ENCODE measurements at regions not wholly inside any gene's neighbourhood (a gene's known extent, or its start where the extent isn't known, plus 50 kb on each side); places are given as distances from the start of the nearest gene placed in this dataset.

DNA sequence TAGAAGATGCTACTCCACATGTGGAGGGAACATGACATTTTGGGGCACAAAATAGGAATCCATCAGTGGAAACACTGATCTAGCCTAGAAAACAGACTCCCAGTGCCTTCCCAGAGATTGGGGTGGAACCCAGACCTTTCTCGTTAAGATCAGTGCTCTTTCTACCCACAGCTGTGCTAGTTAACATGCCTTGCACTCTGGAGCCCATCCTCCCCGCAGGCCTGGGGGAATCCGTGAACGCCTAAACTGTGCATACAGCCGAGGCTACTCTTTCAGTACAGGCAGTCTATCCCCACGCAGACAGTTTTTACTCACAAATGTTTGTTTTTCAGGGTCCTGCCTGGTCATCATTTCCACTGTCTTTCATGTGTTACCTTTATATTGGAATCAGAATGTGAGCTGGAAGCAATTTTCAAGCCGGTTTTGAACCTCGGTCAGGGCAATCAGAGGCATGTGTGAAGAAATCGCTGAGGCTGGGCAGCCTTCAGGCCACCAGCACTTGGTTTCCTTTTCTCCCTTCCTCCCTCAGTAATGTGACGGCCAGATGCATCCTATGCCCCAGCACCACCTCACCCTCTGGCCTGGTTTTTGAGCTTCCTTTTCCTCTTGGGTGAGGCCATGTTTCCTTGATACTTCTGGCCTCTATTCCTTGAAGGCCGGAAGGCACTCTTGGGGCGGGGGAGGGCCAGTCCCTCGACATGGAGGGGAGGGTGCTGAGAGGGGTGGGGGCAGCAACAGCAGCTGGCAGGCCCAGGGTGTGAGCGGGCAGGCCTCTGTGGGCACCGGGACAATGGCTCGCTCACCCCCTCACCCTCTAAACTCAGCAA, 123.6 kb upstream of the GALNT15 start:
- no peak for DNase-seq

DNA sequence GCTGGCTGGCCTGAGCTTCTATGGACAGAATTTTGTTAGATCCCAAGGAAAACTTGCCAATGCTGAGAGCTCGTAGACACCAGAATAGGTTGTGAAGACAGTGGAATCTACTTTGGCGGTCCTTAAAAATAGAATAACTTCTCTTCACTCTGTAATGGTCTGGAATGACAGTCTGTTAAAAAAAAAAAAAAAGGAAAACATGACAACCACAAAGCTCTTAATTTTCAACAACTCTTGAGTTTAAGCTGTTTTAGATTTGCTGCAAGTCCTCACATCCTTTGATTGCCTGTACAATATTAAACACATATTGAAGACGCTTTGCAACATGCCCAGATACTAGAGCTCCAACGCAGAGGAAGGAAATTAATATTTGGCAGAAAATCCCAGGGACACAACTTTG, 122.8 kb upstream of the GALNT15 start:
- no peak for DNase-seq

DNA sequence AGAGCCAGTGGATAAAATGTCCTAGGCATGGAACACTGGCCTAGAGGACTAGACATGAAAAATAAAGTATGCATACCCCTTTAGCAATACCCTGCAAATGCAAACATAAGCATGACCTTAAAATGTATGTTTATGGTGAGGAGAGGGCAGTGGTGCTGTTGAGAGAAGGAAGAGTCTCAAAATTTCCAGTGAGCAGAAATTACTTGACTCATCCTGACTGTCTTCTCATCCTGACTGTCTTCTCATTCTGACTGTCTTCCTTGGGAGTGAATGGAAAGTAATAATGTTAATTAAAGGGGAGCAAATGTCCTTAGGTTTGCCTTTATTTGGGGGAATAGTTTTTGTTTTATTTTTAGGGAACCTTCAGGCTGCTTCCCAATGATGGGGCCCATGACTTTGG, 121.5 kb upstream of the GALNT15 start:
- no peak for DNase-seq

DNA sequence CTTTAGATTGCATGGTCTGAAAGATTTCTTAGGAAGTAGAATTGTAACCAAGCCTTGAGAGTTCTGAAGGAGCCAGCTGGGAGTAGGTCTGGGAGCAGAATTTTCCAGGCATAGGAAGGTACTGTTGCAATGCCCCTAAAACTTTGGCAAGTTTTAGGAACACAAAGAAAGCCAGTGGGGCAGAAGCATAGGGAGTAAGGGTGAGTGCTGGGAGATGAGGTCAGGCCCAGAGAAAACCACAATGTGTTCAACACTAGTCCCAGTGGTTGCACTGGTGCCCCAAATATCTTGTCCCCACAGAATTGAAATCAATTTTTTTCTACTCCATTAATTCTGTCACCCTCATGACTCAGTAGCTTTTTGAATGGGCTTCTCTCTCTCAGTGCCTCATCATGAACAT, 120.7 kb upstream of the GALNT15 start:
- no peak for DNase-seq

DNA sequence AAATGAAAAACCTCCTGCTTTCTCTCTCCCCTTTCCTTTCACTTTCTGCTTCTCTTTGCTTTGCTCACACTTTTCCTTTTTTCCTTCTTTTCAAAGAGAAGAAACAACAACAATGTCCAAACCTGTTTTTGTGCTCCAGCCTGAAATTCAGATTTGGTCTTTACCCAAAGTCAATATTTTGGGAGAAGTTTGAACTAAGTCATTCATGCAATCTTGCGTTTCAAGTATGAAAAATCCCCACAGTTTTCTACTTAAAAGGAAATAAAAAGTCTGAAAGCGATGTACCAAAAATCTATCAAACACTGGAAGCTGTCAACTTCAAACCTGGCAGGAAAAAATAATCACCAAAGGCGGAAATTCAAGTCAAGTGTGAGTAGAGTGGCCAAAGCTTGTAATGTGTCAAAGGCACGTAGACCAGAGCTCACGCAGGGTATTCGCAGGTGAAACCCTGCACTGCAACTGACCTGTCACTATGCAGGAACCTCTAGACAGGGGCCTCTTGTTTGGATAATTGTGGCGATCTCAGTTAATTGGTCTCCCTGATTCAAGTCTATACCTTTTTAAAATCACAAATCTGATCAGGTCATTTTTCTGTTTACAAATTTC, 118.8 kb upstream of the GALNT15 start:
- no peak for DNase-seq

DNA sequence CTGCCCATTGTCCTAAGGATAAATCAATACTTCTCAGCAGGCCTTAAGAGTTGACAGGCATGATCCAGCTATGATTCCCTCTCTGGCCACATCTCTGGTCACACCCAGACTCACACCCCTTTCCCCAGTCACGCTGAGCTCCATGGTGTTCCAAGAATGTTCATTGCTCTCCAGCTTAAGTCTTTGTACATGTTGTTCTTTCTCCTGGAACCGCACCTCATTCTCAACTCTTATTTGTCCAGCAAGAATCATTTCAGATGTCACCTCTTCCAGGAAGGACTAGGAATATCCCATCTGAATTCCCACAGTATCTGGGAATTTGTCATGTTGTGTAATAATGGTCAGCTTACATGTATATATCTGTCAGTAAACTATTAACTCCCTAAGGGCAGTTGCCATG, 118.3 kb upstream of the GALNT15 start:
- DNase-seq = no peak

DNA sequence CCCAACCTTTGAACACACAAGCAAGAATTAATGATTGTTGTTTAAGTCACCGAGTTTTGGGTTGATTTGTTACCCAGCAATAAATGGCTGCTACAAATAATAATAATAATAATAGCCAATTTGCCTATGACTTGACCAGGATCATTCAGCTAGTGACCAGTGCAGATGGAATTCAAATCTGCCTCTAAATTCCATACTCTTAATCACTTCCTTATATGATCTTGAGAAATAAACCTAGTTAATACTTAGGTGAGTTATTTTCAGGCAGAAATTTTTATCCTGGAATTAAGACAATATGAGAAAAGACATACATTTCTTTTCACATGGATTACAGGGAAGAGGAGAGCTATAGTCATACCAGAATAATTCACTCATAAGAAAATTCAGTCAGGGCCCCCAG, 116.0 kb upstream of the GALNT15 start:
- no peak for DNase-seq

DNA sequence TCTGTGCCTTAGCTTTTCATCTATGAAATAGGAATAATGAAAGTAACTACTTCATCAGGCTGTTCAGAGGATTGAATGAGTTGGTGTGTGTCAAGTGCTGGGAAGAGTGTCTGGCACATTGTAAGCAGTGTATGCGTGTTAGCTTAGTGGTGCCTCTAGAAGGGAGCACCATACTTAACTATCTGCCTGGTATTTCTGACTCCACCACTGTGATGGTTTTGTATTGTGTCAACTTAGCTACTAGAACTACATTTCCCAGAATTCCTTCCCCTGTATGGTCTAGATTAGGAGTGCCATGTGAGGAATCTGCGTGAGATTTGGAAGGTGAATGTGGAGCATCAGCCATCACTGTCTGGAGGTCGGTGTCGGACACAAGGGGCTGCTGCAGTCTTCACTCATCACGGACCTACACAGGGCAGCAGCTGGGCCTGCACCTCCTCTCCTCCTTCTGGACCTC, 115.4 kb upstream of the GALNT15 start:
- no peak for DNase-seq

DNA sequence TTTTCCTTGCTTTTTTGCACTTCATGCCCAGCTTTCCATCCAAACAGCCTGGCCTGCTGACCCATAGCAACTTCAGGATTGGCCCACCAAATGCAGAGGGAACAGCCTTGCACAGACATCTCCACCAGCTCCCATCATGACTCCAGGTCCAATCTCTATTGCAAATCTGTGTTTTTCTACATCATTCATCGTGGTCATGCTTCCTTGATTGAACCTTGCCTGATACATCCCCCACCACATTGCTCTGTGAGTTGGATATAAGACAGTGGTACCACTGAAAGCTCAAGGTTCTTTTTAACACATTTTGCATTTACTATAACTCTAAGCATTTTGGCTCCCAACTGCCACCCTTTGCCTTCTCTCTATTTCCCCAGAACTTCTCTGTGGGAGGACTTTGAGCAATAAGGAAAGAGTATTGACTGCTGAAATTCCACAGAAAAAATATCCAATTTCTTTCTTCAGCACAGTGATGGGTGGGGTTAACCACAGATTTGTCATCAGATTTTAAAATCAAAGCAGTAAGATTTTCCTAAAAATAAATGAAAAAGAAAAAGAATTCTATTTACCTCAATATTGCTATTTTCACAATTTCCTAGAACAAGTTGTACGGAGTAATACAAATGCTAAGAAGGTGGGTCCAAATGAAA, 114.6 kb upstream of the GALNT15 start:
- DNase-seq = no peak

DNA sequence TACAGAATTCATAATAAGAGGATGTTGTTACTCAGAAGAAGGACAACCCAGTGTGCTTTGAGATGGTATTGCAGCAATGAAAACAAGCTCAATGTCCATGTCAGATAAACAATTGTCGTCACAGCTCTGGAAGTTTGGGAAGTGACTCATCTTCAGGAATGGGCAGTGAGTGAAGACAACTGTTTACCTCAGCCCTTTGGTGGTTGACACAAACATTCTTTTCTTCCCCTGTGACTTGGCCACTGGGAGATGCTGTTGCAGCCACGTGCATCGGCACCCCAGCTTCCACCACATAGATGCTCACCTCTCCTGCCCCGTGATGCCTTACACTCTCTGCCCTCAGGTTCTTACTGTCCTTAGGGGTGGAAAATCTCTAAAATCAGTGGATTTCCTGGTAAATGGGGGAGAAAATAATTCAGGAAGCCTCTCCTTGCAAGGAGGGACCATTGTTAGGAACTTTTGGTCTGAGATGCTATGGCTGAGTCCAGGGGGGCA, 114.1 kb upstream of the GALNT15 start:
- peak in 9 of 58 donors; percentile 11 to 71 (median 51) for DNase-seq

DNA sequence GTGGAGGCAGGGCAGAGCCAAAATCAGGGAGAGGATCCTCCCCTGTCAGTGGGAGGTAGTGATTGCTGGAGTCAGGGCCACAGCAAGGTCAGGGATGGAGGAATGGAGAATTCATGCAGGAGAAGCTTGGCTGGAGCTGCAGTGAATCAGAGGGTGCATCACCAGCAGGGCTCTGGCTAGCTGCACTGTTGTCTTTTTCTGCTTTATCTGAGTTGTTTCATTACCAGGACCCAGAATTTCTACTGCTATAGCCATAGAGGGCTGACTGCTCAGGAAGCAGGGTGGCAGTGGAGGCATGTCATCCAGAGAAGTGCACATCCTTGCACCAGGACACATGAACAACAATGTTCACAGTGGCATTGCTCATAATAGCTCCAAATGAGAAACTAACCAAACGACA, 113.5 kb upstream of the GALNT15 start:
- DNase-seq = peak in 9 of 58 donors; percentile 3 to 37 (median 24)

DNA sequence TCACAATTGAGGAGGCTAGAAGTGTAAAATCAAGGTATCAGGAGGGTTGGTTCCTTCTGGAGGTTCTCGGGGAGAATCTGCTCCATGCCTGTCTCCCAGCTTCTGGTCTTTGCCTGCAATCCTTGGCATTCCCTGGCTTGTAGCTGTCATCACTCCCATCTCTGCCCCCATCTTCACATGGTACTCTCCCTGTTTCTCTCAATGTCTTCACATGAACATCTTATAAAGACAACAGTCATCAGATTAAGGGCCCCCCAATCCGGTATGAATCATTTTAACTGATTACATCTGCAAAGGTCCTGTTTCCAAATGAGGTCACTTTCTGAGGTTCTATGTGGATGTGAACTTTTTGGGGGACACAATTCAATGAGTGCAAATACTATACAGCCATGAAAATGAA, 113.0 kb upstream of the GALNT15 start:
- no peak for DNase-seq

DNA sequence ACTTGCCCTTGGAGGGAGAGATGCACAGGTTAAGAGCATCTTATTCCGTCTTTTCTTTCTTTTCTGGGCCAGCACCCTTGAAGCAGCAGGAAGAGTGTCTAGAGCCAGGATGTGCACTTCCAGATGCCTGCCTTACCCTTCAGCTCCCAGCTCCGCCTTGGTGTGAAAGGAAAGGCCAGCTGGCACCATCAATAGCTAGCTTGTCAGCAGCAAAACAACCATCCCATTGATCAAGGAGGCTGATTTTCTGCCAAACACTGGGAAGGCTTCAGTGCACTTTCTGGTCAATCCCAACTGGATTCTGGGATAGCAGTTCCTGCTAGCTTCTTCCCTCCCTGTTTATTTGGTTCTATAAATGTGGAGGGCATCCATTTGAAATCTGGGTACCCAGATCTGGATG, 110.9 kb upstream of the GALNT15 start:
- peak in 53 of 58 donors; percentile 10 to 94 (median 77) for DNase-seq

DNA sequence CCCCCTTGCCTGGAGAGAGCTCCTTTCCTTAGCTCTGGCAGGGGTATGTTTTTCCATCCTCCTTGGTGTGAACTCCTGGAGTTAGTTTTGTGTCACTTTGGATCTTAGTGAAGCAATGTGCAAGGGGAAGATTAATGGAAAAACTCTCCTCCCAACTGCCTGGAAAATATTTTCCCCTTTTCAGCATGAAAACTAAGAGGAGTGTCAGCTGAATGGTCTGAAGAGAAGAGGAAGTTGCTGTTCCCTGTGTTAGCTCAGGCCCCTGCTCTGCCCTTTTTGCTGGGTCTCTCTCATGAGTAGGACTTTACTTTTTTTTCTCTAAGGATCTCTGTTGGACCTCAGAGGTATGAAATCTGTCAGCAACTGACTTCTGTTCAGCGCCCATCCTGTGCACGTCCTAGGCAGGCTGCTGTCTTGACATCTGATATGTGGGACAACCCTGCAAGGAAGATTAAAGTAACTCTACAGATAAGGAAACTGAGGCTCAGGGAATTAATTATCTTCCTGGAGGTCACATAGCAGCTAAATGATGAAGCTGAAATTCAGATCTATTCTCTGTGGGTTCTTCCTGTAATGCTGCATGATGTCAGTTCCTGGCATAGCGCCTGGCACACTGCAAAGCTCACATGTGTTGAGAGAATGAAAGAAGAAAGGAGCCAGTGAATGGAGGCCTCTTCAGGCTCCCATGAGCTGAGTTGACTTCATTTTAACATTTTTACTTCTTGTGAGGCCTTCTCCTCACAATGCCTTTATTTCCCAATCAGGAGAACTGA, 109.7 kb upstream of the GALNT15 start:
- DNase-seq = peak in 49 of 58 donors; percentile 4 to 90 (median 61)

DNA sequence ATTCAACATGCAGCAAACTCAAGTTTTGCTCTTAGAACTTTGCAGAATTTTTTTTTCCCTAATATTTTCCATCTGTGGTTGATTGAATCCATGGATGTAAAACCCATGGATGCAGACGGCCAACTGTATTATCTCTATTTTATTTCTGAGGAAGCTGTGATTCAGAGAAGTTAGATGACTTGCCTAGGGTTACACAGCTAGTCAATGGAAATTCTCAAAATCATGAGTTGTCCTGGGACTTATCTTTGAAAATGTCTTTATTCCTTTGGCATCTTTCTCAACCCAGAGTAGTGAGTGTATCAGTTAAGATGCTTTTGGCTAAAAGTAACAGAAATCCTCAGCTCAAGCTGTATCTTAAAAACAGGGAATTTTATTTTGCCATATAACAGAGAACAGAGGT, 107.9 kb upstream of the GALNT15 start:
- no peak for DNase-seq

DNA sequence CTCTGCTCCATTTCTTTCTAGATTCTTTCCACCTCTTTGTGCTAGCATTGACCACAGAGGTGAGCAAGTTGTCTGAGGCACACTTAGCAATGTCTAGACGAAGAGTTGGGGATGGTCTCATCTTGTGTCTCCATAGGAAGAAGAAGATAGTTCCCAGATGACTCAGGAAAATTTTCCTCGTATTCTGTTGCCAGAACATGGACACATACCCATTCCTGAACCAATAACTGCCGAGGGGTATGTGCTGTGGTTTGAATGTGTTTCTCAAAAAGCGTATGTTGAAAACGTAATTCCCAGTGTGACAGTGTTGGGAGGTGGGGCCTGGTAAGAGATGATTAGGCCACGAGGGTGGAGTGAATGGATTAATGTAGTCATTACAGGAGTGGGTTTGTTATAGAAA, 107.5 kb upstream of the GALNT15 start:
- DNase-seq = no peak

DNA sequence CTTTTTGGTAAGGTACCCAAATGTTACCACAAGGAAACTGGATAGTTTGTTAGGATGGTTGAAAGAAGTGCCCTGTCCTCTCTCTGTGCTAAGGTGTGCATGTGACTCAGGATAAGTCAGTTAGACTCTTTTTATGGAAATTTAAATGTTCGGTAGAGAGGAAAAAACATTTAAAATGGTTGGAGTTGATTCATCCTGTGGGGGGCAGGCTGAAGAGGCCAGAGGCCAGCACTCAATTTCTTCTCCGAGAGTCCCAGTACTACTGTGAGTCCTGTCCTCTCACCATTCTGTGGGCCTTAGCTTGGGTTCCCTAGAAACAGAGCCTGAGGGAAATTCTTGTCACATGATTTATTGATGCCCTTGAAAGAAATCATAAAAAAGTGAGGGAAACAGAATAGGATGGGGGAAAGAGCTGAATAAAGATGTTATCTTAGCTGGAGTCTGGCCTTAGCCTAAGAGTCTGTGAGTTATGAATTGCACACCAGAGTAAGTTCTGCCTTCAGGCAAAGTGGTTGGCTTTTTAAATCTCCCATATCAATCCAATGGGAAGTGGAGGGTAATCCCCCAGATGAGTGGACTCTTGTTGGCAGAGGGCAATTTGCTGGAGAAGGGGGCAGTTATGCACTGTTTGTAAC, 106.5 kb upstream of the GALNT15 start:
- DNase-seq = no peak

DNA sequence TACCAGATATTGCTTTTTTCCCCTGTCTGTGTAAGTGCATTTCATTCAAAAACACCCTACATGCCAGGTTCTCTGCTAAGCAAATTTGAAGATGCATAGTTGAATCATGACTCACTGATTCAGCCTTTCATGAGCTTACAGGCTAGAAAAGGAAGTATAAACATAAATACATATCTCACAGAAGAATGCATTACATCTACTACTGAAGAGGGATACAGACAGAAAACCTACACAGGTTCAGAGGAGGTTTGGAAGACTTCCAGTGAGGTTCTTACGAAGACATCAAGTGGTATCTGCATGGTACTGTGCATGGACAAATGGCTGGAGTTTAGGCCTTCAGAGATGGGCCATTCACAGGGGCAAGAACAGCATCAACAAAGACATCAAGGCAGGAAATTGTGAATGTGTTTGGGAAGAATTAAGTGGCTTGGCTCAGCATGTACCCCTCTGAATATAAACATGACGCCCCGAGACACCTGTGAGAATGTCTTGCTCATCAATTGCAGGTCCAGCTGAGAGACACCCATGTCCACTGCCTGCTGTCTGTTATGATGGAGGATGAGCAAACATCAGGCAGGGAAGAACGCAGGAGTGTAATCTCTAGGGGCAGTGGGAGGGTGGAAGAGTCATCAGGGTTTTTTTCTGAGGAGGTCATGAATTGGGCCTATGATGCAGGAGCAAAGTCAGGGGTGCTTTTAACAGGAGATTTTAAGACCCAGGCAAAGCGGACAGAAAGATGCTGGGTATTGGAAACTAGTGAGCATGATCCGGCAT, 105.1 kb upstream of the GALNT15 start:
- no peak for DNase-seq

DNA sequence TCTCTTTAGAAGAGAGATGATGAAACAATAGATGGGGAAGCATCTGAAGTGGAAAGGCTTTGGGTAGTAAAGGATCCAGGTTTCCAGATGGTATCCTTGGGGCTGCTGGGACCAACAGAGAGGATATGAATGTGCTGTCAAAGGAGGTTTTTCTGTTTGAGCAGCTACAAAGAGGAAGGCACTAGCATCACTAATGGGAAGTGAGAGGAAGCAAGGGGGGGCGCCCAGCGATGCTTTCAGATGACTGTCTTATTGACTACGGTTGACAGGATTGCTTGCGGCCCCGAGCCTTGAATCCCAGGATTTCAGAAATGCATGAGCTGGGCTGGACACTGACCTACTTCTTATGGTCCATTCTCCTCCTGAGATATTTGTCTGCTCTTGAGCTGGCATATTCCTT, 103.8 kb upstream of the GALNT15 start:
- DNase-seq = peak in 4 of 58 donors; percentile 9 to 24 (median 10)

DNA sequence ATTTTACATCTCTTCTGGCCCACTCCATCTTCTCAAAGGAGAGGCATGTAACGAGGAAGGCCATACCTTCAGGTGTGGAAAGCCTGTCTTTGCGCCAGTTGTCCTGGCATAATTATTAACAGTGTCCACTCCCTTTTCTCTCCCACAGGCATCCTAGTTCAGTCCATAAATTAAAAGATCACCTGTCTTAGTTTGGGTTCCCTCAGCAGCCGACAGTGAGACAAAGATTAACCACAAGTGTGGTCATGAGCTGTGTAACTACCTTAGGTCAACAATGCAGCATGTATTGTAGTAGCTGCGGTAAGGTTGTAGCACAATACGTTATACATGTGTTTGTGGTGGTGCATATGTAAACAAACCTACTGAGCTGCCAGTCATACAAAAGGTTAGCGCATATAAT, 103.3 kb upstream of the GALNT15 start:
- DNase-seq = no peak

Data from anterior cingulate cortex (tissue), 58 donors.